ENCODE measurements at regions not wholly inside any gene's neighbourhood (a gene's known extent, or its start where the extent isn't known, plus 50 kb on each side); places are given as distances from the start of the nearest gene placed in this dataset.
"Not testable (repeated sequence)": the region's sequence is repeated elsewhere in the genome, so short reads cannot be mapped to it uniquely, and the experiment has no call there.

- no peak for DNase-seq
Observed at GRCh38 chr6:8865451-8865850, 430.1 kb upstream of the SLC35B3 start.

DNA sequence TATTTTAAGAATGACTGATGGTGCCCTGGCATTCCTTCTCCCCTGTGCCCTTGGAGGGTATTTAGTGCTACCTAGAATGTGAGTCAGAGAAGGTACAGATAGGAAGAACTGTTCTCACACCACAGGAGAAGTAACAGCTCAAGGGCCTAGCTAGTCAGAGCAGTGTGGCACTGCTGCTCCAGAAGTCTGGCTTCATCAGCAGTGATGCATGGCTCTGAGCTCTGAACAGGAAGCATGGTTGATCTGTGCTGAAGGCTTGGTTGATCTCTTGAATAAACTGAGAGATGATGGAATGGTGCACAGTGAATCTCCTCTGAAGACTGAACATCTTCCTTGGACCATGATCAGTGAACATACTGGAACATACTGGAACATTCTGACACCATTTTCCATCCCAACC is 425.3 kb upstream of the SLC35B3 start:
- DNase-seq = no peak

GRCh38 chr6:8859501-8859900 is 424.2 kb upstream of the SLC35B3 start:
- DNase-seq = no peak

DNA sequence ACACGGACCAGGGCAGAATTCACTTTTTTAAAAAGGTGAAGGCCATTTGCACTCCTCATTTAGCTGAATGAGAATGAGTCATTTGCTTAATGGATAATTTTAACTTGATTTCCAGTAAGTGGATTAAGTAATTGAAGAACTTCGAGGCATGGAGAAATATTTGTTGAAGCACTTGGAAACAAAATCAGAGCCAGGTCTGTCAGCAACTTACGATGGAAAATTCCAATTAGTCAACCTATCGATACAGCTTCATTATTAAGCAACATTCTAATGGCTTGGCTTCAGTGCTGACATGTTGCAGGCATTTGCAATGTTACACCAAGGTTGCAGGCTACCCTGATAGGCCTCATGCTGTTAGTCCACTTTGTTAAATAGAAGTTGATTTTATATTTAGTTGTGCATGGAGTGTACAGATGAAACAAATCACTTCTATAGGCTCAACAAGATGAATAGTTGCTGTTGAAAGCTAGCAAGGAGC is 423.5 kb upstream of the SLC35B3 start:
- no peak for DNase-seq

DNA sequence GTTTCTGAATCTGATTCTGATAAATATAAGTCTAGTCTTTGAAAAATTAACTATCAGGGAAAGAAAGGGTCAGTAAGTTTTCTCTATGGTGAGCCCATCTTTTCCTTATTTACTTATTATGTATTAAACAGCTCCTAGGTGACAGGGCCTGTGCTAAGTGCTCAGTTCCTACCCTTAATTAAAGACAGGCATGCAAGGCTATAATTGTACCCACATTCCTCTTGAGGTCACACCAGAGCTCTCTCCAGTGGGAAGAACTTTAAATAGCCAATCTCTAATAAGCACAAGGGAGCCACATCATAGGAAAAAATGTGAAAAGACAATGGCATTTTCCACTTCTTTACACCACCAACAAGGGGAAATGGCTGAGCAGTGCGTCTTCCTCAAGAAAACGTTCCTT is 421.8 kb upstream of the SLC35B3 start:
- DNase-seq = no peak

DNA sequence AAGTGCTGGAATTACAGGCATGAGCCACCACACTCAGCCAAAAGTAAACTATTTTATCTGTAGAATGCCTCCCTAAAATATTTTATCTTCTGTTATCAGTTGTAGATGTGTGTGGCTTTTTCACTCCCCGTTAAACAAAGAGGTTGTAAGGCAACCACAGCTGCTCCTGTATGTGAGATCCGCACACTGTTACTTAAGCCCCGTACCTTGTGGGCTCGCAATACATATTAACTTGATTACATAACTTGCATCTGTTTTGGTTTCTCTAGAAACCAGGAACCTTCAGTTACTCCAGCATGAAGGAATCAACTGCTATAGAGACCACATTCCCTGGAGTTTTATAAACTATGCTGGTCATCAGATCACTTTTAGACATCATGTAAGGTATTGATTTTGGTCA is 420.1 kb upstream of the SLC35B3 start:
- DNase-seq = peak in 1 of 4 experiments; percentile 18

- DNase-seq = no peak
Observed at GRCh38 chr6:8852332-8852731, 417.0 kb upstream of the SLC35B3 start.

- DNase-seq = not testable (repeated sequence)
Observed at GRCh38 chr6:8846680-8847079, 411.3 kb upstream of the SLC35B3 start.

DNA sequence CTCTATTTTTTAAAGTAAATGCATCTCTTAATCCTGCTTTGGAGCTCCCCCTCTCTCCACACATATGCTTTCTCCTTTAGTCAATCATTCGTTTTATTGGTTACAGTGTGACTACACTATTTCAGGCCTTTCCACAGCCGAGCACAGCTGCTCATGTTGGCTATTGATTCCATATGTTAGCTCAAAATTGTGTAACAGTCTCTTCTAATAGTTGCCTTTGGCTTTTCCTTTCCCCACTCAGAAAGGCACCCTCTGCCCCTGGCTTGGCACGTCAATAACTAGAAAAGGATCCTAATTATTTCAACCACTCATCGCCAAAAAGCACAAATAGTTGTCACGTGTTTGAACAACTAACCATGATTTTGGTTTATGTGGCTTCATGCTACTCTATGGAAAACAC is 410.3 kb upstream of the SLC35B3 start:
- no peak for DNase-seq

DNA sequence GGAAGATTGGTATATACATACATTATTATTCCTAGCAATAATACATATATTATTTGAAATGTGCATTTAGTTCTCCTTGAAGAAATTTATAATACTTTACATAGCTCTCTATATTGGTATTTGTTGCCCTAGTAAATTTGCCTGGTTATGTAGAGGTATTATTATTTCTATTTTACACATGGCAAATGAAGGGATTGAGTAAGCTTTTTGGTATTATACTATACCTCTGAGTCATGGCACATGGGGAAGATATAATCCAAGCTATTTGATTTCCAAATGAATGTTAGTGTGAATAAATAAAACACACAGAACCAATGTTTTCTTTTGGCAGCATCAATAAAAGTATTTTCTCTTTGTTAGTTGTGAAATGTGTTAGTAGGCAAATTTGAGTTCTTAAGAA is 409.6 kb upstream of the SLC35B3 start:
- DNase-seq = no peak

DNA sequence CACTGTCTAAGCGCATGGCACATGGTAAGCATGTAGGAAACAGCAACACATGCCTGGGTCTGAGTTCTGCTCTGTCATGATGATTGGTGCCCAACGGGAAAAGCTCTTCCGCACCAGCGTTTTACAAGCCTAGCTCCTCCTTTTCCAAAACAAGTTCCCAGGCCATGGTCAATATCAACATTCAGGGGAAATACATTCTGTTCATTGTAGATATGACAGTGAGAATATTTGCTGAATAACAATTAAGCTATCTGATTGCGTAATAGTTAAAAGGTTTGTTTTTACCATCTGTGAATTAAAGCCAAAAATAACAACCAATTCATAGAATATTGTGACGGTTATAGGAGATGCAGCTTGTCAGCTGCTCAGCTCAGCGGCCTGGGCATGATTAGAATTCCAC is 404.3 kb upstream of the SLC35B3 start:
- no peak for DNase-seq

- no peak for DNase-seq
Observed at GRCh38 chr6:8837343-8837742, 402.0 kb upstream of the SLC35B3 start.

DNA sequence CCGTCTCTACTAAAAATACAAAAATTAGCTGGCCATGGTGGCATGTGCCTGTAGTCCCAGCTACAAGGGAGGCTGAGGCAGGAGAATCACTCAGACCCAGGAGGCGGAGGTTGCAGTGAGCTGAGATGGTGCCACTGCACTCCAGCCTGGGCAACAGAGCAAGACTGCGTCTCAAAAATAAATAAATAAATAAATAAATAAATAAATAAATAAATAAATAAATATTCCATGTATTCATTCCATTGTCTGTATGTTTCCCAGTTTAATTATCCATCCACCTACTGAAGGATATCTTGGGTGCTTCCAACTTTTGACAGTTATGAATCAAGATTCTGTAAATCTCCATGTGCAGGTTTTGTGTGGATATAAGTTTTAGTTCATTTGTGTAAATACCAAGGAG is 397.4 kb upstream of the SLC35B3 start:
- not testable (repeated sequence) for DNase-seq

DNA sequence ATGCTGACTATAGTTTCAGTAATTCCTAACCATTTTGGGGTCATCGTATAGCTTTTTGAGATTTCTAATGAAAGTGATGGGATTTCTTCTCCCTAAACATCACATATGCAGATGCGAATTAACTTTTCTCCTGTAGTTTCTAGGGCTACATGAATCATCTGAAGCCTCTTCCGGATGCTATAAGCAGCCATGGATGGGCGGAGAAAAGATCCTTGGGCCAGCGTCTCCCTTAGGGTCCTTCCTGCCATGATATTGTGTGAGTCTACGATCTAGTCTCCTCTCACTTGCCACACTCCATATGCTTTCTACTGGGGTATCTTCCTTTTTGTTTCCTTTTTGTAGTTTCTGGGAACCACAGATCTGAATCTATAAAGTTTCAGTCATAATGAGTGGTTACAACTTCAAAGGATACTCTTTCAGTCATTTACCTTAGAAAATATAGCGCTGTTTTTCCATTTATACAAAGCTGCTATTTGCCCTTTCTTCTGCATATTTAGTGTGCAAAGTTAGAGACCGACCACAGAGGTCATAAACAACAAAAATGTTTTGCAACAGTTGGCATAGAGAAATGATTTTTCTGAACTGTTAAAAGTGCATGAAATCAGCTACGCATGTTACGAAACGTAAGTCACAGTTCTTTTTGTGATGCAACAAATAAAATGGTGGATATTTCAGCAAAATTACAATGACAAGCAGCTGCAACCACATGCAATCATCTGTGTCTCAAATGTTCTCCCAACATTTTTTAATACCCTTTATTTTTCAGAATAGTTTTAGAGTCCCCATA is 396.2 kb upstream of the SLC35B3 start:
- peak; percentile 36 to 77 (median 58) for DNase-seq

DNA sequence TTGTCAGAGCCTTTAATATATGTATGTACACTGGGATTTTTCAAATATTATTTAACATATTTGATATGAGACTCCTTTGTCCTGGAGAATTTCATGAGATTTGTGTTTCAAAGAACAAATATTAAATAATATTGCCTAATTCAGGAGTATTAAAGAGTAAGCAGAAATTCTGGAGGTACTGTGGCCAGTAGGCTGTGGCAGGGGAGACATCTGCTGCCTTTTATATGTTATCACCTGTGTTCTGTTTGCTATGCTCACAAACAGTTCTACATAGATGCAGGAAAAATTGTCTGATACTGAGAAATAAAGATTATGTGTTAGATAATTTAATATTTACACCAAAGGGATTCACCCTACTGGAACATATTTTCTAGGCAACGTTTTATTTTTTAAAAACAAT is 395.4 kb upstream of the SLC35B3 start:
- DNase-seq = no peak

DNA sequence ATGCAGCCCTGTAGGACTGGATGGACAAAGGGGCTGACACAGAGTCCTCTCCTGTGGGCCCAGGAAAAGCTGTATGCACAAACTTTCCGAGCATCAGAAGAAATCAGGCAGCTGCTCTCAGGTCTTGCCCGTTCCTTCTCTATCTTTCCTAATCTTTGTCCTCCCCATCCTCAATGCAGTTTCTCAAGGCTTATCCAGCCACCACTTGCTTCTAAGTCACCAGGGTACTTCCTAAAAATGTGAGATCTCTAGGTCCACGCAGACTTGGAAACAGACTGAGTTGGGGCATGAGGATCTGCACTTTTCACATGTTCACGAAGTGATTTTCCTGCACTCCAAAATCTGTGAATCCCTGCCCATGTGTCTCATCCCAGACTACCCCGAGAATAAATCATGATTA is 394.5 kb upstream of the SLC35B3 start:
- DNase-seq = peak; percentile 19 to 52 (median 45)

DNA sequence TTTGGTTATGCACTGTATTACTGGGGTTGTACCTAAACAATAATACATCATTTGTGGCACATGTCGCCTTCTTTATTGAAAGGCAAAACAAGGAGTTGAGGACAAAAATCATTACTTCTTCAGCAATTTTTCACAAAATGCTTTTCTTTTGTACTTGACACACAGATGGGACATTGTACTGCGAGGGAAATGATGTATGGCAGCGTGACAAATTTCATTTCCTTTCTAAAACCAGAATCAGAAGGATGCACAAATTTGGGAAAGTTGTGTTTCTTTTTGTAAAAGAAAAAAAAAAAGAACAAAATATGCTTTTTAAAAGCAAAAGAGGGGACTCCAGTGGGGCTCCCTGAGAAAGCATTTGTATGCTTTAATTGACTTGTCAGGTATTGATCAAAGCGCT is 394.0 kb upstream of the SLC35B3 start:
- no peak for DNase-seq

- DNase-seq = no peak
Observed at GRCh38 chr6:8828376-8828775, 393.0 kb upstream of the SLC35B3 start.

DNA sequence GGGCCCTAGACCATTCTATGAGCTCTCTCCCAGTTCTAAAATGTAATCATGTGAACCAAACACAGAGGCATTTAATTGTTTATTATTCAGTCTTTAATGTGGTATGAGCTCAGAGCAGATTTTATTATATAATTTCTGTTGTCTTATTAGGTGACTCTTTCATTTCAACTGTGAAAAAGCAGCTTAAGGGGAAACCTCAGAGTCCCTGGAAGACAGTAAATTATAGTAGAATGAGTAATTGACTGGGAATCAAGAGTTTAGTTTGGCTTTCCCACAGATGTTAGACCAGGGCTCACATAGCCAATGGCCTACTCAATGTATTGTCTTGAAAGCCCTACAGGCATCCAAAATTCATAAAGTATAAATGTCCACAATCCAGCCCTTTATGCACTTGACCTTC is 390.4 kb upstream of the SLC35B3 start:
- DNase-seq = no peak

- DNase-seq = no peak
Observed at GRCh38 chr6:8821981-8822381, 386.6 kb upstream of the SLC35B3 start.

GRCh38 chr6:8820313-8820712 is 385.0 kb upstream of the SLC35B3 start:
- DNase-seq = no peak

DNA sequence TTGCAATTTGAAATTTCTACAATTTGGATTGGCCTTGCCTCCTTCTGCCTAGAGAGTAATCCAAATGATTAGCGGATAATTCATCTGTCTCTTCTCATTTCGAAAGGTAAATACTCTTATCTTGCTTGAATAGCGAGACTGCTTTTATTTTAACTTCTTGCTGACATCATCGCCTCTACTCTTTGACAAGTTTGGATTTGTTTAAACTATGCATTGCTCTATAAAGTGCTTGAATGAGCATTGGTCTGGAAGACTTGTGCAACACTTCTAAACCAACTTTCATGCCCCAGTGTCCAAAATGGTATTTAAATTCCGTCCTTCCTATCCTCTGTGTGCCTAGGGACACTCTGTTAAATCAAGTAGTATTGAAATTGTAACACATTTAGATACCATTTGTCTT is 384.1 kb upstream of the SLC35B3 start:
- DNase-seq = no peak

GRCh38 chr6:8814440-8815000 is 379.2 kb upstream of the SLC35B3 start:
- no peak for DNase-seq

- DNase-seq = no peak
Observed at GRCh38 chr6:8810325-8810724, 375.0 kb upstream of the SLC35B3 start.

- no peak for DNase-seq
Observed at GRCh38 chr6:8809662-8810061, 374.3 kb upstream of the SLC35B3 start.
